ENCODE measurements at regions not wholly inside any gene's neighbourhood (a gene's known extent, or its start where the extent isn't known, plus 50 kb on each side); places are given as distances from the start of the nearest gene placed in this dataset.

DNA sequence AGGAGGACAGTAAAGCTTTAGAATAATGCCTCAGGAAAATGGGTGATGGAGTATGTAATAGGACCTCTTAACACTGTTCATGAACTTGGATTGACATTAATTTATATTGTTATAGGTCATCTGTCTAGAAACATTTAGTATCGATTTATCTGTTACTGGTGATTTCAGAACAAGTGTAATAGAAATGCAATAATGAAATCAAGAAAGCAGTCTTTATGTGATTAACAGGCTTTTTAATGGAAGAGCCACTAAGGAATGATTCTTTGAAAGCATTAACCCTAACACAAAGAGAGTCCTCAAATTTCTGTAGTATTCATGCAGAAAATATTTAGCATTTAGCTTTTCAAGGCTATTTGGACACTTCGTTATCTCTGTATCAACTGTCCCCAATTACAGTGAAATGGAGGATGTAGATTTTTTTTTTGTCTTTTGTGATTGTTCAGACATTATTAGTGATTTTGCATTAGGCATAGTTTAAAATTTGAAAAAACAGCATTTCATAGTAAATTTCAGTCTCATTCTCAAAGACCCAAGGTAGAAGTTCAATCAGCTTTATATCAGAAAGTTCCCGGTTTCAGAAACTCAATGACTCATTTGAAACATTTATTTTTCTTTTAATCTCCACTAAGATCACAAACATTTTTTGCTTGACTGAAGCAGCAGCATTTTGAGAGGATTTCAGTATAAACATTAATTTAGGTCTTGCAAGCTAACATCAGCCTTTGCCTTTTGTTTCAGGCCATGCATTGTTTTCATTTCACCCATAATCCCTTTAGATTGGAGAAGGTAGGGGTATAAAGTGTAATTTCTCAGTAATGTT lies 56.3 kb downstream of the AGTR2 start:
- H3K27ac ChIP-seq, result no peak overlapping the region
- DNase-seq (ENCODE audit: low read depth, low spot score), result no peak
- H3K4me3 ChIP-seq, result no peak overlapping the region
- TF ChIP-seq POLR2AphosphoS5 (IDR thresholded peaks at IDR 0.05; ENCODE audit: borderline replicate concordance, low read depth, low read length), result no peak
- no peak for TF ChIP-seq FOXP2 (optimal IDR thresholded peaks at IDR 0.05; ENCODE audit: control extremely low read depth, extremely low read length, insufficient read depth)
- H3K9ac ChIP-seq (ENCODE audit: insufficient read length), result no peak overlapping the region
- H3K9me3 ChIP-seq (ENCODE audit: low read depth, low read length), result no peaks in the 10 kb centered on the region
- H3K36me3 ChIP-seq (ENCODE audit: insufficient read depth, low read length), result no peaks in the 10 kb centered on the region

DNA sequence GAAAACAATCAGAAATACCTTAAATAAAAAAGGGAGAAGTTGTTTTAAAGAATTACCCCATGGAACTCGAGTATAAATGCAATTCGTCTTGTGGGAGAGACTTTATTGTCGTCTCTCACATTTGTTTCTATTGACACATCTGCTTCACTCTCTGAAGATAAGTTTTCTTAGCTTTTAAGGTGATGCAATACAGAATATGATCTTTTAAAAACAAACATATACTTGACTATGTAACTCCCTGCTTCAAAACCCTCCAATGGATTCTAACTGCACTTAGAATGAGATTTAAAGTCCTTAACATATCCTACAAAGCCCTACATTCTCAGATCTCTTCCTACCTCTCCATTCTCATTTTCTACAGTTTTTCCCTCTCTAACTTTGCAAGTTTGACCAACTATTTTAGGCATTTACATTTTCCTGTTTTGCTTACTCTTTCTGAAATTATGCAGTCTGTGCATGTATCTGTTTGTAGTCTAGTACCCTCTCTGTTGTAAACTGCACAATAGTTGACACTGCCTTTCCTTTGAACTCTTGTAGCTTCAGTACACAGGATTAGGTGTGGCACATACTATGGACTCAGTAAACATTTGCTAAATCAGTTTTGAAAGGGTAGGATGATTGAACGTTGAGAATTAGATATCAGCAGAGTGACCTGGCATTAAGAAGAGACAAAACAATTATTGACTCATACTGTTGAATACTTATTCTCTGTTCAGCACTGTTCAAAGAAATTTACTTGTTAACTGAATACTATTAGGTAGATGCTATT lies 59.8 kb downstream of the AGTR2 start:
- Histone ChIP-seq H3K4me3 (no peak overlapping the region), H3K36me3 (ENCODE audit: insufficient read depth, low read length) (no peaks in the 10 kb centered on the region), H3K9me3 (ENCODE audit: low read depth, low read length) (no peaks in the 10 kb centered on the region), H3K9ac (ENCODE audit: insufficient read length) (no peak overlapping the region), H3K27ac (no peak overlapping the region)
- no peak for DNase-seq (ENCODE audit: low read depth, low spot score)
- no peak for TF ChIP-seq FOXP2 (optimal IDR thresholded peaks at IDR 0.05; ENCODE audit: control extremely low read depth, extremely low read length, insufficient read depth)
- no peak for TF ChIP-seq POLR2AphosphoS5 (IDR thresholded peaks at IDR 0.05; ENCODE audit: borderline replicate concordance, low read depth, low read length)
- no peak for TF ChIP-seq EZH2 (IDR thresholded peaks at IDR 0.05)

DNA sequence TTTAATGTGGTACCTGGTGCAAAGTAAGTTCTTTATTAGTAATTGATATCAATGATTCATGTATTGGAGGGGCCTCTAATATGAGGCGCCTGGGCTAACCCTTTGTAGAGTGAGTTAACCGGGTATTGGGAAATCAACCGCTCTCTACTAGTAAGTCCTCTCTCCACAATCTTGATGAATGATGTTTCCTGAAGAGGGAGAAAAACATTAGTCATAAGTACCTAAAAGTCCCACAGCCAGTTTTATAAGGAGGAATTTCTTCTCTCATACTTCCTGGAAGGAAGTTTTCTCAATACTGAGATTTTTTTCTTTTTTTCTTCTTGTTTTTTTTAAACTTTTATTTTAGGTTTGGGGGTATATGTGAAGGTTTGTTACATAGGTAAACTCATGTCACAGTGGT lies 62.3 kb downstream of the AGTR2 start:
- Histone ChIP-seq H3K4me3 (no peak overlapping the region), H3K36me3 (ENCODE audit: insufficient read depth, low read length) (no peaks in the 10 kb centered on the region), H3K9ac (ENCODE audit: insufficient read length) (no peak overlapping the region), H3K27ac (no peak overlapping the region), H3K9me3 (ENCODE audit: low read depth, low read length) (no peaks in the 10 kb centered on the region)
- DNase-seq (ENCODE audit: low read depth, low spot score), result peak; percentile 42
- TF ChIP-seq EZH2 (IDR thresholded peaks at IDR 0.05) (no peak), POLR2AphosphoS5 (IDR thresholded peaks at IDR 0.05; ENCODE audit: borderline replicate concordance, low read depth, low read length) (no peak), FOXP2 (optimal IDR thresholded peaks at IDR 0.05; ENCODE audit: control extremely low read depth, extremely low read length, insufficient read depth) (no peak)

DNA sequence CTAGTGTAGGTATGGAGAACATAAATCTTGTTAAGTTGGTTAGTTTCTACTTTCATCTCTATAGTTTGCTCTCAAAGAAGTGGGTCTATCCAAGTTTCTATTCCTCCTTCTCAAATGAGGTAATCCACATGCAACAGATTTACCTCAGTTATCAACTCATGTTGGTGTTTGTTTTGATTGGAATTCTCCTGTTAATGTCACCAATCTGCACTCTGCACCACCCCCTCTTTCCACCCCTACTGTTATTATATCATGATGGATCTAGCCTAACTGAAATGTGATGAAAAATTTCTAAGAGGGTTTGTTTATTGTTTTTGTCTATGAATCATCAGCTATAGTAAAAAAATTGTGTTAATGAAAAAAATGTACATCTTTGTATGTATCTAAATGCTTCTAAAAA lies 66.1 kb downstream of the AGTR2 start:
- no peak overlapping the region for H3K4me3 ChIP-seq
- no peak for TF ChIP-seq EZH2 (IDR thresholded peaks at IDR 0.05)
- no peak for TF ChIP-seq FOXP2 (optimal IDR thresholded peaks at IDR 0.05; ENCODE audit: control extremely low read depth, extremely low read length, insufficient read depth)
- H3K9ac ChIP-seq (ENCODE audit: insufficient read length), result no peak overlapping the region
- H3K36me3 ChIP-seq (ENCODE audit: insufficient read depth, low read length), result no peaks in the 10 kb centered on the region
- H3K9me3 ChIP-seq (ENCODE audit: low read depth, low read length), result no peaks in the 10 kb centered on the region
- DNase-seq (ENCODE audit: low read depth, low spot score), result no peak
- H3K27ac ChIP-seq, result no peak overlapping the region

DNA sequence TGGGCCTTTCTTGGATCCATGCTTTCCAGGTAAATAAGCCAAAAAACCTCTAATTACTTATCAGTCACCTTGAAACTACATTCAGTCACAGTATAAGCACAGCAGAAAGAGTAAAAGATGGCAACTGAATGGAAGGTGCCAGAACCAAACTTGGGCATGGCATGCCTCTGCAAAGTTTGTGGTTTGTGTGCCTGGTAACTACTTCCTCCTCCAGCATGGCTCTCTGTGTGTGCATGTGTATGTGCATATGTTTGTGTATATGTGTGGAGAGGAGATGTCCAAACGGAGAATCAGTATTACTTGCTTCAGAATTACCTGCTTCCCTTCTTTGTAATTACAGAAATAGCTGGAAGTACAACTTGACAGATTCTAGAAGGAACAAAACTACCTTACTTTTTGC lies 67.5 kb downstream of the AGTR2 start:
- Histone ChIP-seq H3K36me3 (ENCODE audit: insufficient read depth, low read length) (no peaks in the 10 kb centered on the region), H3K4me3 (no peak overlapping the region), H3K27ac (no peak overlapping the region), H3K9ac (ENCODE audit: insufficient read length) (no peak overlapping the region), H3K9me3 (ENCODE audit: low read depth, low read length) (no peaks in the 10 kb centered on the region)
- TF ChIP-seq EZH2 (IDR thresholded peaks at IDR 0.05), result no peak
- no peak for TF ChIP-seq FOXP2 (optimal IDR thresholded peaks at IDR 0.05; ENCODE audit: control extremely low read depth, extremely low read length, insufficient read depth)
- TF ChIP-seq POLR2AphosphoS5 (IDR thresholded peaks at IDR 0.05; ENCODE audit: borderline replicate concordance, low read depth, low read length), result no peak
- DNase-seq (ENCODE audit: low read depth, low spot score), result no peak

DNA sequence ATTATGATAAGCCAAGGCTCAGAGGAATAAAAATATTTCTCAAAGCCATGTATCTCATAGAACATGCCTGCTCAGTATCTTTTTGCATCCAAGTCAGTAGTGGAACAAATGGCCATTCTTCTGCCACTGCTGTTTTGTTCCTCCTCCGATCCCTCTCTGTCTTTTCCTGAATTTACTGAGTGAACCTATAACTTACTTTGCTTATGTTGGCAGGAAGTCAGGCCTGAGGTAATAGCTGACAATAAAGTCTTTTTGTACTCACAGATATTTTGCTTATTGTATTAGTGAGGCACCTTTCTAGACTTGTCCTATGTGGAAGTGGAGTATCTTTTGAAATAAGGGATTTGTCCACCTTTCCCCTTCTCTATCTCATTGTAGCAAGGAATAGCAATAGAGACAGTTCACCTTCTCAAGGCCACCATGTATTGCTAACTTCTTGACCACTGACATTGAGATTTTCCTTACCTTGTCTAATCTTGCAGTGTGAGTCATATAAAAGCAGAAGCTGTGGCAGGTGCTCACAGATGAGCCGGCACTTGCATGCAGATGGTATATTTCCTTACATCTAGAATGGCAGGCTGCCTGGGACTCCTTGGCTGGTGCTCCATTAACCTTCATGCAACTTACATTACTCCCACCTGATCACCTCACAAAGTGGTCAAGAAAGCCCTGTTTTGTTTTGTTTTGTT lies 68.2 kb downstream of the AGTR2 start:
- no peak for DNase-seq (ENCODE audit: low read depth, low spot score)
- no peak for TF ChIP-seq POLR2AphosphoS5 (IDR thresholded peaks at IDR 0.05; ENCODE audit: borderline replicate concordance, low read depth, low read length)
- no peak for TF ChIP-seq EZH2 (IDR thresholded peaks at IDR 0.05)
- TF ChIP-seq FOXP2 (optimal IDR thresholded peaks at IDR 0.05; ENCODE audit: control extremely low read depth, extremely low read length, insufficient read depth), result no peak
- no peaks in the 10 kb centered on the region for H3K9me3 ChIP-seq (ENCODE audit: low read depth, low read length)
- H3K27ac ChIP-seq, result no peak overlapping the region
- no peaks in the 10 kb centered on the region for H3K36me3 ChIP-seq (ENCODE audit: insufficient read depth, low read length)
- H3K9ac ChIP-seq (ENCODE audit: insufficient read length), result no peak overlapping the region
- no peak overlapping the region for H3K4me3 ChIP-seq

DNA sequence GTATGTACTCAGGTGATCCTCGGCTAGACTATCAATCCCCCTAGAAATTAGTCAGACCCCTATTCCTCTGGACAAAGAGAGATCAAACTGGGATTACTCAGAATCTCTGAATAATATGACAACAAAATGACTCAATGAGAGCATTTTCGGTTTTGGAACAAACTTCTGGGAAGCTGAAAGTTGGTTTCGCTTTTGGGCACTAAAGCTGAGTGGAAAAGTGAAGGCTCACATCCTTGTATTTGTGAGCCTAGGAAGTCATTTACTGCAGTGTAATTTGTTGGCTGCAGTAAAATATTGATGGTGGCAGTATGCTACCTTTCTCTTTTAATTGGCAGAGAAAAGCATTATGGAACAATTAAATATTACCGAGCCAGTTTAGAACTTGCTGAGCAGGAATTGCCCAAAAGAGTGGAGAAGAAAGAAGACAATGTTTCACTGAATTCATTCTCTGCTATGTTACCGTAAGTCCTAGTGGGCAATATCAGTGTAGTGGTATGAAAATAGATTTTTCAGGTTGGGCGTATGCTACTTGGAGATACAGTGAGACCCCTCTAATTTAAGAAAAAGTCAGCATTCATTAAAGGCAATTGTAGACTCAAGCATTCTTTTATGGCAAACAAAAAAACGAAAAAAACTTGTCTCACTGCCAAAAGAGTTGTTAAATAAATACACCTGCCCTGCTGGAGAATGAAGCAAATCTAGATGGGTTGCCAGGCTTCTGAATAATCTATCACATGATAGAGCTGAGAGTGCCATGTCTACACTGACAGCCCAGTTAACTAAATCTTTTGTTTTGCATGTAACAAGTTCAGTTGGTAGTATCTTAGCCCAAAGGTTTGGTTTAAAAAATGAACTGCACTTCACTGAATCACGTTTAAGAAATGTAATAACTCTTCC lies 69.6 kb downstream of the AGTR2 start:
- Histone ChIP-seq H3K9ac (ENCODE audit: insufficient read length) (no peak overlapping the region), H3K36me3 (ENCODE audit: insufficient read depth, low read length) (no peaks in the 10 kb centered on the region), H3K27ac (no peak overlapping the region), H3K4me3 (no peak overlapping the region), H3K9me3 (ENCODE audit: low read depth, low read length) (no peaks in the 10 kb centered on the region)
- no peak for DNase-seq (ENCODE audit: low read depth, low spot score)
- no peak for TF ChIP-seq EZH2 (IDR thresholded peaks at IDR 0.05)
- TF ChIP-seq FOXP2 (optimal IDR thresholded peaks at IDR 0.05; ENCODE audit: control extremely low read depth, extremely low read length, insufficient read depth), result no peak
- TF ChIP-seq POLR2AphosphoS5 (IDR thresholded peaks at IDR 0.05; ENCODE audit: borderline replicate concordance, low read depth, low read length), result no peak
